GM18511 (cell line): ENCODE measurements at regions not wholly inside any gene's neighbourhood (a gene's known extent, or its start where the extent isn't known, plus 50 kb on each side); places are given as distances from the start of the nearest gene placed in this dataset.

ENCODE experiments used
- ATAC-seq: cut with Tn5 transposase; IDR thresholded peaks from one replicate; pipeline ENCODE4 v1.9.1; 2021; ENCODE audit warnings: mild to moderate bottlenecking, moderate library complexity; ENCODE audit not compliant: unreplicated experiment

- ATAC-seq: no peak
These were observed 570.2 kb downstream of the UTRN start for GRCh38 chr6:144855375-144855774.

DNA sequence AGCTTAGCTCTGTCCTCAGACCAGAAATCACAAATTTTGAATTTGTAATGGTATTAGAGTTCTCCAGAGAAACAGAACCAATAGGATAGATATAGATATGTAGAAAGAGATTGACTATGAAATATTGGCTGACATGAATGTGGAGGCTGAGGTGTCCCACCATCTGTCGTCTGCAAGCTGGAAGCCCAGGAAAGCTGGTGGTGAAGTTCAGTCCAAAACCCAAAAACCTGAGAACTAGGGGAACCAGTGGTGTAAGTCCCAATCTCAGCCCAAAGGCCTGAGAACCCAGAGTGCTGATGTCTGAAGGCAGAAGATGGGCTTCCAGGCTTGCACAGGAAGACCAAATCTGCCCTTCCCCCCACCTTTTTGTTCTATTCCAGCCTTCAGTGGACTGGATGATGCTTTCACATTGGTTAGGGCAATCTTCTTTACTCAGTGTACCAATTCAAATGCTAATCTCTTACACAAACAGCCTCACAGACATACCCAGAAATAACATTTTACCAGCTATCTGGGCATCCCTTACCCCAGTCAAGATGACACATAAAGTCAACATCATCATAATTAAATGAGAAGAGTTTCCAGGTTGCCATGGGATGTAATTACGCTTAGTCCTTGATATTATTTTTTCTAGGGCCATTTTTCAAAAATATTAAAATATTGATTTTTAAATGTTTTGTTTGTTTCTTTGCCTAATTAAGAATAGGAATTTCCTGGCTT, 570.8 kb downstream of the UTRN start:
- no peak for ATAC-seq

GRCh38 chr6:144856622-144857021, 571.5 kb downstream of the UTRN start:
- ATAC-seq: no peak

GRCh38 chr6:144857086-144857485, 572.0 kb downstream of the UTRN start:
- ATAC-seq: no peak

DNA sequence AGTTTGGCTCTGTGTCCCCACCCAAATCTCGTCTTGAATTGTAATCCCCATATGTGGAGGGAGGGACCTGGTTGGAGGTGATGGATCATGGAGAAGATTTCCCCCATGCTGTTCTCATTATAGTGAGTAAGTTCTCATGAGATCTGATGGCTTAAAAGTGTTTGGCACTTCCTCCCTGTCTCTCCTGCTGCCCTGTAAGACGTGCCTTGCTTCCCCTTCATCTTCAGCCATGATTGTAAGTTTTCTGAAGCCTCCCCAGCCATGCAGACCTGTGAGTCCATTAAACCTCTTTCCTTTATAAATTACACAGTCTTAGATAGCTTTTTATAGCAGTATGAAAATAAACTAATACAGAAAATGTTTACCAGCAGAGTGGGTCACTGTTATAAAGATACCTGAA, 577.6 kb downstream of the UTRN start:
- no peak for ATAC-seq

DNA sequence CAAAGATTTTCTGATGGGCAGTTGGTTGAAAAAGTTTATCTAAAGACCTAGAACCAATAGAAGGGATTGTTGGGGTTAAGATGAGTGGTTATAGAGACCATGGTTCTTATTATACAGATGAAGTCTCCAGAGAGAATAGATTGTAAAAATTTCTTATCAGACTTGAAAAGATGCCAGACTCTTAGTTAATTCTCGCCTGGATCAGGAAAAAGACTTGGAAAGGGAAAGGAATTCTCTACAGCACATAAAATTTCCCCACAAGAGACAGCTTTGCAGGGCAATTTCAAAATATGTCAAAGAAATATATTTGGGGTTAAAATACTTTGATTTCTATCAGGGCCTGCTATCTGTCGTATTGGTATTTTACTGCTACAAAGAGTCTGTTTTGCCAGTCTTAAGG, 582.6 kb downstream of the UTRN start:
- ATAC-seq: no peak

- ATAC-seq: no peak
These were observed 585.6 kb downstream of the UTRN start for GRCh38 chr6:144870782-144871181.

DNA sequence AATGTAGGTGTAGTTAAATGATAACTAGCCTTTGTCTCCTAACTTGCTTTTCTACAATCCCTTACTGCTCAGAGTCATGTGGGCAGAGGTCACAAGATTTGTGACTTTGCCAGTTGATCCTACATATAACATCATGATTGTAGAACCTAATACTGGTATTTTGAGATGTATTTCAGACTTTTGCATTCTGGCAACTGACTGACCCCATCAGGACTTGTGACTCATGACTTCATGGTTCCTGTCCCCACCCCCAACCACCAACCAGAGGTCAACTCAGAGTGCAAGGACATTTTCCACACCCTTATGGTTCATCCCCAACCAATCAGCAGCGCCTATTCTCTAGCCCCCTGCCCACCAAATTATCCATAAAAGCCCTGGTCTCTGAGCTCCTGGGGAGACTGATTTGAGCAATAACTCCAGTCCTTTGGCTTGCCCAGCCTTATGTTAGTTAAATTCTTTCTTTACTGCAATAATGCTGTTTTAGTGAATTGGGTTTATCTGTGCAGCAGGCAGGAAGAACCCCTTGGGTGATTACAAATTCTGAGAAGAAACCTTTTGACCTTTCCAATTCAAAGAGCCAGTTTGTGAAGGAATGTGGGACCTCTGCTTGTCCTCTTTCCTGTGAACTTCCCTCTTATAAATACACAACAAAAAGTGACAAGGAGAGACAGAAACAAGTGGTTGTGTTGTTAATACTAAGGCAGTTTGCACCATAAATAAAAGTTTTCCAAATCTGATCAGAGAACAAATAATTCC, 588.7 kb downstream of the UTRN start:
- no peak for ATAC-seq

GRCh38 chr6:144876689-144877088, 591.6 kb downstream of the UTRN start:
- ATAC-seq: no peak

GRCh38 chr6:144877118-144877517, 592.0 kb downstream of the UTRN start:
- ATAC-seq: no peak

- ATAC-seq: no peak
These were observed 593.4 kb downstream of the UTRN start for GRCh38 chr6:144878577-144878976.

- ATAC-seq: no peak
These were observed 594.3 kb downstream of the UTRN start for GRCh38 chr6:144879436-144879835.

DNA sequence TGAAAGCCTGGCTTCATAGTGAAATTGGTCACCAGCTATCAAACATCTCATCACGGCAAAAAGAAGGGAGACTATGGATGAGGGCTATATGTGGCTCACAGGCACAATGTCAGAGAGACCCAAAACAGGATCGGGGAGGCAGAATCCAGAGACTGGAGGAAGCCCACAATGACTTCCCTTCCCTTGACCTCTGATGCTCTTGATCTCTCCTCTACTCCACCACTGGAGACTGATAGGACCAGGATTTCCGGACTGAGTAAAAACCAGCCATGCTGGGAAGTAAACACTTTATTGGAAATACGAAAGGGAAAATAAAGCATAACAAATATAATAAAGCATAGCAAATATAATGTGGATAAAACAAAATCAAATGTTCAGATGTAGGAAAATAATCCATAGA, 597.3 kb downstream of the UTRN start:
- ATAC-seq: no peak

- no peak for ATAC-seq
These were observed 598.8 kb downstream of the UTRN start for GRCh38 chr6:144883915-144884314.

GRCh38 chr6:144885817-144886216, 600.7 kb downstream of the UTRN start:
- ATAC-seq: no peak

DNA sequence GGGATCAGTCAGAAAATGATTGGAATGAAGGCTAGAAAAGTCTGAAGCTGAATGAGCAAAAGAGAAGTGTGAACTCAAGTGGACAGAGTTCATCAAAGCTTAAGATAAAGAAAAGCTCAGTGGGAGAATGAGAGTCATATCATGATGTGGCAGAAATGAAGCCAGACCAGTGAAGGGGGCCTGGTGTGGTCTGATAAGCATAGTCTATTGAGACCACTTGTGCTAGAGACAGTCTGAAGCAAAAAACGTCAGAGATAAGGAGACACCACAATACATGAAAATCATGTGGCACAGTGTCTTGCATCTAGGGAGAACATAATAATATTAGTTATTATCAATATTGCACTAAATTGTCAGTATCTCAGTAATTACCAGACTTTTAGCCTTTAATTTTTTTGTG, 601.5 kb downstream of the UTRN start:
- no peak for ATAC-seq

- no peak for ATAC-seq
These were observed 603.5 kb downstream of the UTRN start for GRCh38 chr6:144888621-144889020.

DNA sequence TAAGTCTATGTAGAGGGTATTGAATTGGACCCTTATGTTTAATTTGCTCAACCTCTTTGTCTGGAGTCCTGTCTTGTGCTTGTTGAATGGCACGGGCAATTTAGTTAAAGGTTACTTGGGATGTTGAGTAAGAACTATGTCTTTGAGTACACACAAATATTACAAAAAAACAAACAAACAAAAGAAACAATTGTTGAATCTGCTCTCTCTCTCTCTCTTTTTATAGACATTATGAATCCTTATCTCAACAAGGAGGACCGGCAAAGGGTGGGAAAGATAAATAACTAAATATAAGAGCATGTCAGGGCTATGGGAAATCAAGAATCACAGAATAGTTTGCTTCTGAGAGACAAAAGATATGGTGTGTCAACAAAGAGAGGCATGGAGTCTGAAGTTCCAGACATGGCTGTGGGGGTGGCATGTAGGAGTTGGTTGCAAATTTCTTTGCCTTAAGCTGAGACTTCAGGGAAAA, 608.6 kb downstream of the UTRN start:
- ATAC-seq: no peak

DNA sequence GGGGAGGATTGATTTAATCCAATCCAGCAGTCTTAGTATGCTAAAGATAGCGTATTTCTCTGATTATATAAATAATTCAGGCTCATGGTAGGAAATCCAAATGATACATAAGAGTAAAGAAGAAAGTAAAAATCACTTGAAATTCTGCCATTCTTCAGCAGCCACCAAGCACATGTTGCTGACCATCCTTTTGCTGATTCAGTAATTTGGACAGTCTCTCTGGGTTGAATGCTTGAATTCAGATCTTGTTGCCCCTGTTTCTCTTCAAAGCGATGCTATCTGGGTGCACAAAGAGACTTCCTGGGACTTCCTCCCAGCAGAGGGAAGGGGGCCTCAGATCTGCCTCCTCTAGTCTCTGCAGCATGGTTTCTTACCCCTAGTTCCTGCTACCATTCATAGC, 609.1 kb downstream of the UTRN start:
- ATAC-seq: no peak

DNA sequence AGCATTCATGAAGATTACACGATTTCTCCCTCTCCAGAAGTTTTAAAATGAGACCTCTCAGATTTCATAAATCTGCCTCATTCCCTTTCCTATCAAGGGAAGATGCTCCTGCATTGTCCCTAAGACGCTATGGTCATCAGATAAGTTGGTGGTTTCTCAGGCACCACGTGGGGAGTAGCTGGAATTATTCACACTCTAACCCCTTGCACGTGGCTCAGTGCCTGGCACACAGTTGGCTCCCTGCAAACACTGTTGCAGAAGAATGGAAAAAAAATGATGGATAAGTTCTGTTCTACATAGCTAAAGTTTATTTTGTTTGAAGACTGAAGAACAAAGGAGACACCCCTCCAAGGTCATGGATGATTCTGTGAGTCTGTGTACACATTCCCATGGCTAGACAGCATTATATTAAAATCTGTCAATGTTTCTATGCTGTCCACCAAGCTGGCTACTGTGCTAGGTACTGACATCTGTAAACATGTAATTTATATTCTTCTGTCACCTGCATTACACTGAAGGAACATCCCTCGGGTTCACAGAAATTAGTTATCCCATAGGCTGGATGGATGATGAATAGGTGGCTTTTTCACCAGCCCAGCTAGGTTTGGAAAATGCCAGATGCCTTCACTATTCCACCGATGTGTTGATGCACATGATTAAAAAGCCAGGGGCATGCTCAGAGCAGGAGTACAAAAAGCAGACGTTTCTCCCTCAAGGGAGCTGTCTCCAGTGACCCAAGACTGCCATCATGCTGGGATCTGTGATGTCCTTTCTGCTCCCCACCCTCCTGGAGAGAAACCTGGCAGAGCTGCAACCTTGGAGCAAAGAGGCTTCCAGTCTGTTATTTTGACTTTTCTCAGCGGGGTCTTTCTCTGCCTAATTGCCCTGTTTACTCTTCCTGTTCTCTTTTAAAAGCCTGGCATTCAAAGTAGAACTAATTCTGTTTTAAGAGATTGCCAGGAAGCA, 610.5 kb downstream of the UTRN start:
- no peak for ATAC-seq

DNA sequence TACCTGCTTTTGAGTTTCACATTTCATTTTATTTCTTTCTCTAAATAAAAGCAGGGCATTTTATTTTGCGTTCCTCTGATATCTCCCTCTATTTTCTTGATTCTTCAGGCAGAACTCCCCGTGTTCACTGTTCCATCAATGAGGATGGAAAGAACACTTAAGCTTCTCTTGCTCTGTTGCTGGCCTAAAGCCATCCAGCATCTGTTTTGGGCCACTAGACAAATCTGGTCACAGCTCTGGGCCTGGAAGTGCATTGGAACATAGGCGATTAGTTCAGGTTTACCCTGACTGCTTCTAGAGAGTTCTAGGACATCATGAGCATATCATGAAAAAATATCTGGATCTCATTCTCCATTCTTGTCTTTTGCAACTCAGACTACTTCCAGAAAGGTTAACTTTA, 611.2 kb downstream of the UTRN start:
- no peak for ATAC-seq
